ENCODE measurements at regions not wholly inside any gene's neighbourhood (a gene's known extent, or its start where the extent isn't known, plus 50 kb on each side); places are given as distances from the start of the nearest gene placed in this dataset.

GRCh38 chr2:11920993-11921583 lies 174.7 kb downstream of the LPIN1 start:
- TF ChIP-seq POLR2A (IDR thresholded peaks at IDR 0.05): no peak
- TF ChIP-seq, protein P1, sequence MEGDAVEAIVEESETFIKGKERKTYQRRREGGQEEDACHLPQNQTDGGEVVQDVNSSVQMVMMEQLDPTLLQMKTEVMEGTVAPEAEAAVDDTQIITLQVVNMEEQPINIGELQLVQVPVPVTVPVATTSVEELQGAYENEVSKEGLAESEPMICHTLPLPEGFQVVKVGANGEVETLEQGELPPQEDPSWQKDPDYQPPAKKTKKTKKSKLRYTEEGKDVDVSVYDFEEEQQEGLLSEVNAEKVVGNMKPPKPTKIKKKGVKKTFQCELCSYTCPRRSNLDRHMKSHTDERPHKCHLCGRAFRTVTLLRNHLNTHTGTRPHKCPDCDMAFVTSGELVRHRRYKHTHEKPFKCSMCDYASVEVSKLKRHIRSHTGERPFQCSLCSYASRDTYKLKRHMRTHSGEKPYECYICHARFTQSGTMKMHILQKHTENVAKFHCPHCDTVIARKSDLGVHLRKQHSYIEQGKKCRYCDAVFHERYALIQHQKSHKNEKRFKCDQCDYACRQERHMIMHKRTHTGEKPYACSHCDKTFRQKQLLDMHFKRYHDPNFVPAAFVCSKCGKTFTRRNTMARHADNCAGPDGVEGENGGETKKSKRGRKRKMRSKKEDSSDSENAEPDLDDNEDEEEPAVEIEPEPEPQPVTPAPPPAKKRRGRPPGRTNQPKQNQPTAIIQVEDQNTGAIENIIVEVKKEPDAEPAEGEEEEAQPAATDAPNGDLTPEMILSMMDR (IDR thresholded peaks at IDR 0.05): no peak
- Histone ChIP-seq H3K9me3 (no peaks in the 10 kb centered on the region), H3K27me3 (no peaks in the 10 kb centered on the region), H3K4me3 (no peak overlapping the region), H3K36me3 (replicated peaks in 1 of 2; ENCODE audit: insufficient read depth in 1 of 2, low read depth in 2 of 2) (no peaks in the 10 kb centered on the region), H3K4me1 (no peaks in the 10 kb centered on the region), H3K27ac (no peak overlapping the region)
- no peak for DNase-seq
- WGBS, 2 donors: 64 to 69% methylated on average over 6 of the region's 6 CpGs
- intact Hi-C loops (cut with DNase I): no loop called here
- no peak for ATAC-seq

DNA sequence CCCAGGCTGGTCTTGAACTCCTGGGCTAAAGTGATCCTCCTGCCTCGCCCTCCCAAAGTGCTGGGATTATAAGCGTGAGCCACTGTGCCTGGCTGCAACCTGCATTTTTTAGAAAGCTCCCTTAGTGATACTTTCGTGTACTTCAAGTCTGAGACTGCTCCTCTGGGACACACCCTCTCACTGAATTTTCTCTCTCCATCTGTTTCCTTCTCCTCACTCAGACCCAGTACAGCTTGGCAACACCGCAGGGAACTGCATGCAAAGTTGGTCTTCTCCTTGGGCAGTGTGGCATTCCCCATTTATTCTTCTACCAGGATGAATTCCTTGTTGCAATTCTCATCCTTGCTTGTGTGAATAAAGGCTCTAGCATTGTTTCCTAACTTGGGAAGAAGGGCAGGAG lies 175.9 kb downstream of the LPIN1 start:
- TF ChIP-seq POLR2A (IDR thresholded peaks at IDR 0.05): no peak
- TF ChIP-seq, protein P1 (IDR thresholded peaks at IDR 0.05): no peak
- 79 to 84% methylated on average over 4 of the region's 4 CpGs for WGBS, 2 donors
- intact Hi-C loops (cut with DNase I): no loop called here
- no peaks in the 10 kb centered on the region for H3K36me3 ChIP-seq (replicated peaks in 1 of 2; ENCODE audit: insufficient read depth in 1 of 2, low read depth in 2 of 2)
- no peaks in the 10 kb centered on the region for H3K4me1 ChIP-seq
- H3K4me3 ChIP-seq: no peak overlapping the region
- H3K27me3 ChIP-seq: no peaks in the 10 kb centered on the region
- DNase-seq: no peak
- no peak overlapping the region for H3K27ac ChIP-seq
- ATAC-seq: no peak
- H3K9me3 ChIP-seq: no peaks in the 10 kb centered on the region

- H3K4me3 ChIP-seq: no peak overlapping the region
- DNase-seq (no peak), ATAC-seq (no peak)
- no peaks in the 10 kb centered on the region for H3K27me3 ChIP-seq
- H3K27ac ChIP-seq: no peak overlapping the region
- no peaks in the 10 kb centered on the region for H3K36me3 ChIP-seq (replicated peaks in 1 of 2; ENCODE audit: insufficient read depth in 1 of 2, low read depth in 2 of 2)
- WGBS, 2 donors: 62 to 71% methylated on average over 5 of the region's 5 CpGs
- TF ChIP-seq, protein P1 (IDR thresholded peaks at IDR 0.05): no peak
- no peak for TF ChIP-seq POLR2A (IDR thresholded peaks at IDR 0.05)
- intact Hi-C loops (cut with DNase I): no loop called here
- H3K9me3 ChIP-seq: no peaks in the 10 kb centered on the region
- H3K4me1 ChIP-seq: no peaks in the 10 kb centered on the region
These were observed 177.5 kb downstream of the LPIN1 start for GRCh38 chr2:11923935-11924334.

- intact Hi-C loops (cut with DNase I): no loop called here
- Histone ChIP-seq H3K36me3 (replicated peaks in 1 of 2; ENCODE audit: insufficient read depth in 1 of 2, low read depth in 2 of 2) (no peaks in the 10 kb centered on the region), H3K27ac (no peak overlapping the region), H3K4me1 (no peaks in the 10 kb centered on the region), H3K27me3 (no peaks in the 10 kb centered on the region), H3K4me3 (no peak overlapping the region), H3K9me3 (no peaks in the 10 kb centered on the region)
- WGBS, 2 donors: 63 to 65% methylated on average over 11 of the region's 11 CpGs
- no peak for ATAC-seq
- TF ChIP-seq, protein P1 (IDR thresholded peaks at IDR 0.05): no peak
- no peak for TF ChIP-seq POLR2A (IDR thresholded peaks at IDR 0.05)
- no peak for DNase-seq
These were observed 179.0 kb downstream of the LPIN1 start for GRCh38 chr2:11925295-11926066.
